RWPE1 (cell line): ENCODE measurements at regions not wholly inside any gene's neighbourhood (a gene's known extent, or its start where the extent isn't known, plus 50 kb on each side); places are given as distances from the start of the nearest gene placed in this dataset.

Experiments
- CTCF ChIA-PET: fragments of 350-600 bp; sonication (Branson Sonifier 250); formaldehyde crosslinking; extraction: SDS; loops from one replicate; lab custom pipeline; 2021; lab: Yijun Ruan, JAX
- POLR2A ChIA-PET: fragments of 400-600 bp; formaldehyde crosslinking; extraction: SDS; loops from one replicate; lab custom pipeline; 2020; ENCODE audit warnings: antibody characterized with exemption; ENCODE audit not compliant: low non-redundant PET; lab: Yijun Ruan, JAX
- DNase-seq: peaks from one replicate; pipeline ENCODE4 v3.0.0; 2012; ENCODE audit warnings: low spot score
- H3K27ac ChIP-seq: fragments of 450-650 bp; 2 replicates; pipeline ENCODE4 v1.5.1; 2017
- TF ChIP-seq, protein P1 (sequence below): fragments of 450-650 bp; conservative IDR thresholded peaks from 2 replicates; pipeline ENCODE4 v1.5.1; 2017; ENCODE audit warnings: low read depth, mild to moderate bottlenecking

DNA sequence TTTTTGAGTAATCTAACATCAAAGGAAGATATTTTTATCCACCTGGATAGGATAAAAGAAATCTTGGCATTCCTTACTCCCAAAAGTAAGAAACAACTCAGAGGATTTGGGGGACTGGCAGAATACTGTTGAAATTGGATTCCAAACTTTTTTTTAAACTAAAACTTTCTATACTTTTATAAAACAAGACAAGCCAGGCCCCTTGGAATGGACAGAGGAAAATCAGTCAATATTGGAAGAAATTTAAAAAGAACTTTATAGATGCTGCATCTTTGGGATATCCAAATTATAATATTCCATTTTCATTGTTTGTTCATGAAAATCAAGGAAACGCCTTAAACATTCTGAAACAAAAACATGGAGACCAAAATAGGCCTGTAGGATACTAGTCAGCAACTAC, 147.6 kb upstream of the PIEZO2 start:
- POLR2A ChIA-PET, result no interaction called here
- TF ChIP-seq, protein P1, sequence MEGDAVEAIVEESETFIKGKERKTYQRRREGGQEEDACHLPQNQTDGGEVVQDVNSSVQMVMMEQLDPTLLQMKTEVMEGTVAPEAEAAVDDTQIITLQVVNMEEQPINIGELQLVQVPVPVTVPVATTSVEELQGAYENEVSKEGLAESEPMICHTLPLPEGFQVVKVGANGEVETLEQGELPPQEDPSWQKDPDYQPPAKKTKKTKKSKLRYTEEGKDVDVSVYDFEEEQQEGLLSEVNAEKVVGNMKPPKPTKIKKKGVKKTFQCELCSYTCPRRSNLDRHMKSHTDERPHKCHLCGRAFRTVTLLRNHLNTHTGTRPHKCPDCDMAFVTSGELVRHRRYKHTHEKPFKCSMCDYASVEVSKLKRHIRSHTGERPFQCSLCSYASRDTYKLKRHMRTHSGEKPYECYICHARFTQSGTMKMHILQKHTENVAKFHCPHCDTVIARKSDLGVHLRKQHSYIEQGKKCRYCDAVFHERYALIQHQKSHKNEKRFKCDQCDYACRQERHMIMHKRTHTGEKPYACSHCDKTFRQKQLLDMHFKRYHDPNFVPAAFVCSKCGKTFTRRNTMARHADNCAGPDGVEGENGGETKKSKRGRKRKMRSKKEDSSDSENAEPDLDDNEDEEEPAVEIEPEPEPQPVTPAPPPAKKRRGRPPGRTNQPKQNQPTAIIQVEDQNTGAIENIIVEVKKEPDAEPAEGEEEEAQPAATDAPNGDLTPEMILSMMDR, result no peak

DNA sequence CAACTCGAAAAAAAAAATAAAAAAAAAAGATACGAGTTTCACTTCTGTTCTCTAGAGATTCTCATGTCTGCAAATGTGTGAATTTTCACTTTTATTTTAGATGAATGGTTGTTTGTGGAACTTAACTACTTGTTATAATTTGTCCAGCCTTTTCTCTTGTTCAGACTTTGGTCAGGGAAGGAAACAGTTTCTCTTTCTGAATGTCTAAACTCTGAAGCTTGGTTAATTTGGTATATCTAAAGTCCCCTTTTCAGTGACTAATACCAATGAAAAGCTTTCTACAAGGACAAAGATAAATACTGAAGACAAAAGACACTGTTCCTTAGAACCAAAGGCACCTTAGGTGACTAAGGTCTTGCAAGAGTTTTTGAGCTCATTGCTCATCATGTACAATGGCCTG, 144.4 kb upstream of the PIEZO2 start:
- DNase-seq, result no peak
- POLR2A ChIA-PET, result no interaction called here
- no peak overlapping the region for H3K27ac ChIP-seq
- CTCF ChIA-PET, result interaction anchor here (1.2 kb wide), 1 partner anchor 17 kb away, joined by 4 read pairs; no protein-coding TSS in a partner anchor
- TF ChIP-seq, protein P1, result no peak

More for the DNA sequence above, 147.6 kb upstream of the PIEZO2 start:
- DNase-seq, result no peak
- CTCF ChIA-PET, result no interaction called here
- no peak overlapping the region for H3K27ac ChIP-seq

DNA sequence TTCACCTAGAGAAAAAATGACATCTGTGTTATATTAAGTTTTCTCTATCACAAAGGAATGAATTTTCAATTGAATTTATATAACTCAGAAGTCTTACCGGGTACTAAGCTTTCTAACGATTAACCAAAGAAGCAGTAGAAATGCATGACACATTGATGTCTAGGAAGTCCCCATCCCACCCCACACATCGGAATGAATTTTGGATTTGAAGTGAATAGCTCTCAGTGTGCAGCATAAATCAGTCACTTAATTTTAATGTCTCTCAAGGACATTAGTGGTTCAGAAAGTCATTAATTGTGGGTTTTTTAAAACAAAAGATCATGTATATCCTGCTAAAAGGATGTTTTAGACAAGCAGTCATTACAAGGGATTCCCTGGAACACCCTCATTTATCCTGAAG, 141.4 kb upstream of the PIEZO2 start:
- ChIA-PET POLR2A (no interaction called here), CTCF (no interaction called here)
- TF ChIP-seq, protein P1, result no peak
- DNase-seq, result no peak
- H3K27ac ChIP-seq, result no peak overlapping the region

DNA sequence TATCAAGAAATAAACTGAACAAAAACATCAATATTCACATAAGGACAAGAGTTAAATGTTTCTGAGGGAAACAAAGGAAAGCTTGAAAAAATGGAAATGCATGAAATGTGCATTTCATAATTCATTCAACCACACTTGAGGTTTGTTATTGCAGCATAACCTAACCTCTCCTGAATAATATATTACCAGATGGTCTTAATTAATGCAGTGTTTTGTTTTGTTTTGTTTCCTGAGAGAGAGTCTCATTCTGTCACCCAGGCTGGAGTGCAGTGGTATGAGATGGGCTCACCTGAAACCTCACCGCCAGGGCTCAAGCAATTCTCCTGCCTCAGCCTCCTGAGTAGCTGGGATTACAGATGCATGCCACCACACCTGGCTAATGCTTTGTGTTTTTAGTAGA, 139.9 kb upstream of the PIEZO2 start:
- TF ChIP-seq, protein P1, result no peak
- ChIA-PET CTCF (no interaction called here), POLR2A (no interaction called here)
- no peak overlapping the region for H3K27ac ChIP-seq
- DNase-seq, result no peak

DNA sequence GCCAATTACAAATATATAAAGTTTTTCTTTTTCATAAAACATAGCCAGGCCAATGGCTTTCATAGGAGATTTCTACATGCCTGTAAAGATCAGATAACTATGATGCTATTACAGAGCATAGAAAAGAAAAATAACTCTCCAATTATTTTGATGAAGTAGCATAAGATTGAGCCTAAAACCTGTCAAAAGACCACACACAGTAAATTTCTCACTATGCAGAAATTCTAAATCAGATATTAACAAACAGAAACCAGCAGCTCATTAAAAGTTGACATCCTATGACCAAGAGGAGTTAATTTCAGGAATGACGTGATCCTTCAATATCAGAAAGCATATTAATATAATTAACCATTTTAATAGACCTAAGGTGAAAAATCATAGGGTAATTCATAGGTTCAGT, 139.0 kb upstream of the PIEZO2 start:
- DNase-seq, result no peak
- H3K27ac ChIP-seq, result no peak overlapping the region
- TF ChIP-seq, protein P1, result no peak
- ChIA-PET CTCF (no interaction called here), POLR2A (no interaction called here)

DNA sequence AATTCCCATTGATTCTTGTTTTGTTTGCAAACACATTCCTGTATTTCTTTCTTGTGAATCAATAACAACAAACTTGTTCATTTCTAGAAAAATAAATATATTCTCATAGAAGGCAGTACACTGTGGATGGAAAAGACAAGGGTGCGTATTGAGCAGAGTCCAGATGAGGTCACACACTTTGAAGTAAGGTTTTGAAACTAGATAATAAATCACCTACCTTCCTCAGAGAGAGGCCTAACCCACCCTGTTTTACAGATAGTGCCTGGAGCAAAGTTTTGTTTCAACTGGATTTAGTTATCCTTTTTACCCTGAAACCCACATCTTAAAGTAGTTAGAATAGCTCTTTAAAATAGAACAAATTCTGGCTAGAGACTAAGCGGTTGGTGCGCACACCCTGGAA, 137.1 kb upstream of the PIEZO2 start:
- H3K27ac ChIP-seq, result no peak overlapping the region
- ChIA-PET POLR2A (no interaction called here), CTCF (no interaction called here)
- no peak for DNase-seq
- TF ChIP-seq, protein P1, result no peak

DNA sequence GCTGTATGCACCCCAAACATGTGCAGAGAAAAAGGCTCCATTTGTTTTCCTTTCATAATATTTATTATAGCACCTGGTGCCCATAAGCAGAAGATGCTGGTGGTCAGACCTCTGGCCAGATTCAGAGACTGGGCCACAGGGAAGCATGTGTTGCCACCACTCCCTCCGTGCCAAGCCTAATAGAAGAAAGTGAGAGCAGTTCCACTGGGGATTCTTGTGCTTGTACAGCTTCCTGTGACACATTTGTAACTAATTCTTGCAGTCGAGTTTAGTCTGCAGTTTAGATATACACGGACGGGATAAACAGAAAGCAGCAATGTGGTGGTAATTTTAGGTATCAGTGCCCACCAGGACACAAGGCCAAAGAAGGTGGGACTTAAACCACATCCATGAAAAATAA, 135.4 kb upstream of the PIEZO2 start:
- ChIA-PET POLR2A (no interaction called here), CTCF (no interaction called here)
- TF ChIP-seq, protein P1, result no peak
- DNase-seq, result no peak
- H3K27ac ChIP-seq, result no peak overlapping the region
